GM23248 (cell line): ENCODE measurements at regions not wholly inside any gene's neighbourhood (a gene's known extent, or its start where the extent isn't known, plus 50 kb on each side); places are given as distances from the start of the nearest gene placed in this dataset.

Experiments used
- DNase-seq: peaks from one replicate; pipeline ENCODE4 v3.0.0-alpha.2; 2015
- H2AFZ ChIP-seq: fragments of 200-600 bp; sonication (generic); 2 replicates; pipeline ENCODE4 v1.6.1; 2016; ENCODE audit warnings: antibody characterized with exemption
- H3F3A ChIP-seq: fragments of 200-600 bp; sonication (generic); 2 replicates; pipeline ENCODE4 v1.6.1; 2016; ENCODE audit warnings: mild to moderate bottlenecking, antibody characterized with exemption, mixed run types; ENCODE audit not compliant: insufficient read depth
- H3K27ac ChIP-seq: fragments of 200-600 bp; sonication (generic); 2 replicates; pipeline ENCODE4 v1.5.1; 2016; ENCODE audit warnings: mild to moderate bottlenecking
- H3K27me3 ChIP-seq: fragments of 200-600 bp; sonication (generic); replicated peaks from 2 replicates; pipeline ENCODE4 v1.6.1; 2016; ENCODE audit warnings: mild to moderate bottlenecking; ENCODE audit not compliant: insufficient read depth
- H3K36me3 ChIP-seq: fragments of 200-600 bp; sonication (generic); 2 replicates; pipeline ENCODE4 v1.6.1; 2016; ENCODE audit warnings: low read depth, mild to moderate bottlenecking
- H3K4me1 ChIP-seq: fragments of 200-600 bp; sonication (generic); 2 replicates; pipeline ENCODE4 v1.6.1; 2016; ENCODE audit warnings: mild to moderate bottlenecking; ENCODE audit not compliant: insufficient read depth
- H3K4me2 ChIP-seq: fragments of 200-600 bp; sonication (generic); one replicate; pipeline ENCODE4 v1.6.1; 2016; ENCODE audit warnings: mild to moderate bottlenecking; ENCODE audit not compliant: unreplicated experiment
- H3K4me3 ChIP-seq: fragments of 200-600 bp; sonication (generic); 2 replicates; pipeline ENCODE4 v1.5.1; 2016; ENCODE audit warnings: mild to moderate bottlenecking
- H3K79me2 ChIP-seq: fragments of 200-600 bp; sonication (generic); 2 replicates; pipeline ENCODE4 v1.6.1; 2016; ENCODE audit warnings: mild to moderate bottlenecking; ENCODE audit not compliant: insufficient read depth
- H3K9ac ChIP-seq: fragments of 200-600 bp; sonication (generic); 2 replicates; pipeline ENCODE4 v1.6.1; 2016; ENCODE audit warnings: mild to moderate bottlenecking
- H3K9me2 ChIP-seq: fragments of 200-600 bp; sonication (generic); 2 replicates; pipeline ENCODE4 v1.6.1; 2016; ENCODE audit warnings: mixed run types, mild to moderate bottlenecking, moderate library complexity; ENCODE audit not compliant: insufficient read depth
- H3K9me3 ChIP-seq: fragments of 200-600 bp; sonication (generic); one replicate; pipeline ENCODE4 v1.6.1; 2017; ENCODE audit warnings: low read depth
- H4K20me1 ChIP-seq: fragments of 200-600 bp; sonication (generic); 2 replicates; pipeline ENCODE4 v1.6.0; 2016; ENCODE audit not compliant: insufficient read depth
- EZH2 ChIP-seq: fragments of 200-600 bp; sonication (generic); IDR thresholded peaks from 2 replicates; pipeline ENCODE4 v1.6.1; 2018; ENCODE audit warnings: antibody characterized with exemption, mild to moderate bottlenecking; ENCODE audit not compliant: insufficient read depth, poor library complexity, severe bottlenecking
- EZH2phosphoT487 ChIP-seq: fragments of 200-600 bp; sonication (generic); IDR thresholded peaks from 2 replicates; pipeline ENCODE4 v1.6.1; 2018; ENCODE audit warnings: antibody characterized with exemption, moderate library complexity, mild to moderate bottlenecking, low read depth; ENCODE audit not compliant: insufficient read depth
- WGBS, 2 experiments: methylation state at CpG; one replicate each; pipeline ENCODE4 v1.1.6; 2015 to 2017; ENCODE audit warnings: low lambda C conversion rate in 2 of 2, low coverage in 1 of 2; ENCODE audit errors: missing lambda C conversion rate in 2 of 2; 5-methylcytosine and 5-hydroxymethylcytosine counted together
- in situ Hi-C: fragments of 300-500 bp; cut with MboI; formaldehyde crosslinking; loops from 2 replicates; pipeline ENCODE4 v1.15.0; 2020

GRCh38 chr9:107794259-107794658, 304.7 kb upstream of the KLF4 start:
- H3K4me1 ChIP-seq, result no peaks in the 10 kb centered on the region
- TF ChIP-seq EZH2phosphoT487 (no peak), EZH2 (no peak)

DNA sequence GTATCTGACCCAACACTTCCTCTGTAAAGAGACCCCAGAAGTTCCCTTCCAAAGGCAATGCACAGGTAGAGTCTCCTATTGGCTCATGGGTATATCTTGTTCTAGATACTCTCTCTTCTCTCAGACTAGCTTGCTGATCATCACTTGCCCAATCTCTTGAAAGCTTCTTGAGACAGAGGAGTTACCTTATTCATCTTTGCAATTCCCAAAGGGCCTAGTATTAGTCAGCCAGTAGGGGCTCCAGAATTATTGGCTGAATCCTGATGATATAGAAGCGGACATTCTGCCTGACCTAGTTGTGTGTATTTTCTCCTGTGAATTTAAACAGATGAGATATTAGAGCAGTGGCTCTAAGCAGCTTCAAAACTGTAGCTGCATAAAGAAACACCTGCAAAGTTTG, 304.0 kb upstream of the KLF4 start:
- Histone ChIP-seq H4K20me1 (no peaks in the 10 kb centered on the region), H3K9ac (no peak overlapping the region), H3K27me3 (no peaks in the 10 kb centered on the region), H3K9me2 (no peaks in the 10 kb centered on the region), H3K27ac (no peak overlapping the region), H3K79me2 (no peaks in the 10 kb centered on the region), H3K4me3 (no peak overlapping the region), H3K36me3 (no peaks in the 10 kb centered on the region), H3K4me2 (no peak overlapping the region), H3K9me3 (no peaks in the 10 kb centered on the region), H2AFZ (no peak overlapping the region), H3K4me1 (no peaks in the 10 kb centered on the region), H3F3A (no peaks in the 10 kb centered on the region)
- 81 to 100% methylated on average over 1 of the region's 1 CpG for WGBS, 2 experiments
- DNase-seq, result no peak
- TF ChIP-seq EZH2phosphoT487 (no peak), EZH2 (no peak)
- in situ Hi-C loops, result no loop called here

More at GRCh38 chr9:107794259-107794658, 304.7 kb upstream of the KLF4 start:
- H3K27ac ChIP-seq, result no peak overlapping the region
- H3F3A ChIP-seq, result no peaks in the 10 kb centered on the region
- no peaks in the 10 kb centered on the region for H3K79me2 ChIP-seq
- no peaks in the 10 kb centered on the region for H3K9me2 ChIP-seq
- H4K20me1 ChIP-seq, result no peaks in the 10 kb centered on the region
- WGBS, 2 experiments, result 83 to 86% methylated on average over 2 of the region's 2 CpGs
- no peak for DNase-seq
- in situ Hi-C loops, result no loop called here
- no peaks in the 10 kb centered on the region for H3K27me3 ChIP-seq
- H2AFZ ChIP-seq, result no peak overlapping the region
- no peak overlapping the region for H3K4me2 ChIP-seq
- H3K9me3 ChIP-seq, result no peaks in the 10 kb centered on the region
- no peak overlapping the region for H3K9ac ChIP-seq
- H3K4me3 ChIP-seq, result no peak overlapping the region
- H3K36me3 ChIP-seq, result no peaks in the 10 kb centered on the region

GRCh38 chr9:107792596-107792995, 303.0 kb upstream of the KLF4 start:
- Histone ChIP-seq H3K4me3 (no peak overlapping the region), H3K79me2 (no peaks in the 10 kb centered on the region), H3K4me1 (no peaks in the 10 kb centered on the region), H3K9me2 (no peaks in the 10 kb centered on the region), H2AFZ (no peak overlapping the region), H3K9me3 (no peaks in the 10 kb centered on the region), H3K9ac (no peak overlapping the region), H3K27ac (no peak overlapping the region), H3K36me3 (no peaks in the 10 kb centered on the region), H3F3A (no peaks in the 10 kb centered on the region), H4K20me1 (no peaks in the 10 kb centered on the region), H3K4me2 (no peak overlapping the region), H3K27me3 (no peaks in the 10 kb centered on the region)
- DNase-seq, result no peak
- WGBS, 2 experiments, result 67 to 88% methylated on average over 1 of the region's 1 CpG
- in situ Hi-C loops, result no loop called here
- TF ChIP-seq EZH2, result no peak
- no peak for TF ChIP-seq EZH2phosphoT487

DNA sequence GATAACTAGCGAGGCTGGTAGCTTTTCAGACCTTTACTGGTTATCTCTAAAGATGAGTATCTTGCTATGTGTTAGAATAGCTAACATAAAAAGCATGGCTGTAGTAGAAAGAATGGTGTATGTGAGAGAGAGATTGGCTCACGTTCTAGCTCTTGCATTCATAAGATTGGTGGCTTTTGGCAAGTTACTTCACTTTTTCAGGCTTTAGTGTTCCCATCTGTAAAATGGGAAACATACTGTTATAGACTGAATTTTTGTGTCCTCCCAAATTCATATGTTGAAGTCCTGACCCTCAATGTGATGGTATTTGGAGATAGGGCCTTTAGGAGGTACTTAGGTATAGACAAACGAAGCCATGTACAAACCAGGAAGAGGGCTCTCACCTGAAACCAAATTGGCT, 302.4 kb upstream of the KLF4 start:
- Histone ChIP-seq H3K79me2 (no peaks in the 10 kb centered on the region), H3K9me2 (no peaks in the 10 kb centered on the region), H2AFZ (no peak overlapping the region), H4K20me1 (no peaks in the 10 kb centered on the region), H3K4me2 (no peak overlapping the region), H3K4me1 (no peaks in the 10 kb centered on the region), H3K9me3 (no peaks in the 10 kb centered on the region), H3K9ac (no peak overlapping the region), H3K4me3 (no peak overlapping the region), H3F3A (no peaks in the 10 kb centered on the region), H3K27ac (no peak overlapping the region), H3K27me3 (no peaks in the 10 kb centered on the region), H3K36me3 (no peaks in the 10 kb centered on the region)
- DNase-seq, result no peak
- in situ Hi-C loops, result no loop called here
- TF ChIP-seq EZH2 (no peak), EZH2phosphoT487 (no peak)
- 68 to 73% methylated on average over 3 of the region's 3 CpGs for WGBS, 2 experiments

- no peaks in the 10 kb centered on the region for H3K9me2 ChIP-seq
- no peaks in the 10 kb centered on the region for H3K36me3 ChIP-seq
- TF ChIP-seq EZH2phosphoT487 (no peak), EZH2 (no peak)
- peaks cover 7% of the 10 kb centered on the region for H3K4me1 ChIP-seq
- no peak for DNase-seq
- no peaks in the 10 kb centered on the region for H3K9me3 ChIP-seq
- no peaks in the 10 kb centered on the region for H4K20me1 ChIP-seq
- no peaks in the 10 kb centered on the region for H3K27me3 ChIP-seq
- no peak overlapping the region for H3K4me2 ChIP-seq
- in situ Hi-C loops, result no loop called here
- H3K79me2 ChIP-seq, result no peaks in the 10 kb centered on the region
- no peak overlapping the region for H3K27ac ChIP-seq
- no peak overlapping the region for H2AFZ ChIP-seq
- WGBS, 2 experiments, result 85 to 93% methylated on average over 4 of the region's 4 CpGs
- no peaks in the 10 kb centered on the region; the same call in 1 of the 2 replicates for H3F3A ChIP-seq
- H3K4me3 ChIP-seq, result no peak overlapping the region
- no peak overlapping the region for H3K9ac ChIP-seq
Observed at GRCh38 chr9:107789001-107789700, 299.6 kb upstream of the KLF4 start.
